ENCODE measurements at regions not wholly inside any gene's neighbourhood (a gene's known extent, or its start where the extent isn't known, plus 50 kb on each side); places are given as distances from the start of the nearest gene placed in this dataset.

- H3K27ac Mint-ChIP-seq = no peak overlapping the region
- no peaks in the 10 kb centered on the region for H3K27me3 Mint-ChIP-seq
- H3K4me1 Mint-ChIP-seq = no peaks in the 10 kb centered on the region
Observed at GRCh38 chr9:119707228-119707845, 338.1 kb upstream of the BRINP1 start.

GRCh38 chr9:119701651-119702050 is 332.4 kb upstream of the BRINP1 start:
- Mint-ChIP-seq H3K36me3 (no peaks in the 10 kb centered on the region), H3K4me1 (no peaks in the 10 kb centered on the region), H3K27me3 (no peaks in the 10 kb centered on the region), H3K4me3 (no peak overlapping the region), H3K27ac (no peak overlapping the region), H3K9me3 (peaks cover 0 to 11% (median 2%) of the 10 kb centered on the region in 7 donors)
- no peak overlapping the region for H3K27ac ChIP-seq (ENCODE audit: insufficient read depth, low read length, poor library complexity, severe bottlenecking)
- no peaks in the 10 kb centered on the region for H3K36me3 ChIP-seq (ENCODE audit: control insufficient read depth, insufficient read depth, low read length)
- DNase-seq (no peak), ATAC-seq (ENCODE audit: low read depth in 2 of 2) (no peak)
- no peak overlapping the region for H3K4me3 ChIP-seq (ENCODE audit: low read depth, low read length)
- no peaks in the 10 kb centered on the region for H3K4me1 ChIP-seq (ENCODE audit: control insufficient read depth, insufficient read depth, low read length, poor library complexity, severe bottlenecking)
- H3K9me3 ChIP-seq (ENCODE audit: control insufficient read depth in 2 of 2, low read length in 2 of 2) = no peaks in the 10 kb centered on the region
- no peaks in the 10 kb centered on the region for H3K27me3 ChIP-seq (ENCODE audit: control insufficient read depth, insufficient read depth, low read length)

More at GRCh38 chr9:119707228-119707845, 338.1 kb upstream of the BRINP1 start:
- H3K36me3 Mint-ChIP-seq = no peaks in the 10 kb centered on the region
- Histone ChIP-seq H3K27ac (ENCODE audit: insufficient read depth, low read length, poor library complexity, severe bottlenecking) (no peak overlapping the region), H3K9me3 (ENCODE audit: control insufficient read depth in 2 of 2, low read length in 2 of 2) (no peaks in the 10 kb centered on the region), H3K4me1 (ENCODE audit: control insufficient read depth, insufficient read depth, low read length, poor library complexity, severe bottlenecking) (no peaks in the 10 kb centered on the region), H3K4me3 (ENCODE audit: low read depth, low read length) (no peak overlapping the region), H3K27me3 (ENCODE audit: control insufficient read depth, insufficient read depth, low read length) (no peaks in the 10 kb centered on the region), H3K36me3 (ENCODE audit: control insufficient read depth, insufficient read depth, low read length) (no peaks in the 10 kb centered on the region)
- peaks cover 0 to 11% (median 3%) of the 10 kb centered on the region in 7 donors for H3K9me3 Mint-ChIP-seq
- no peak overlapping the region for H3K4me3 Mint-ChIP-seq
- no peak for ATAC-seq (ENCODE audit: low read depth in 2 of 2)
- DNase-seq = no peak

- Histone ChIP-seq H3K27ac (ENCODE audit: insufficient read depth, low read length, poor library complexity, severe bottlenecking) (no peak overlapping the region), H3K9me3 (ENCODE audit: control insufficient read depth in 2 of 2, low read length in 2 of 2) (no peaks in the 10 kb centered on the region), H3K4me3 (ENCODE audit: low read depth, low read length) (no peak overlapping the region), H3K27me3 (ENCODE audit: control insufficient read depth, insufficient read depth, low read length) (no peaks in the 10 kb centered on the region), H3K4me1 (ENCODE audit: control insufficient read depth, insufficient read depth, low read length, poor library complexity, severe bottlenecking) (no peaks in the 10 kb centered on the region), H3K36me3 (ENCODE audit: control insufficient read depth, insufficient read depth, low read length) (no peaks in the 10 kb centered on the region)
- Mint-ChIP-seq H3K4me3 (no peak overlapping the region), H3K9me3 (peaks cover 0 to 11% (median 4%) of the 10 kb centered on the region in 7 donors), H3K36me3 (no peaks in the 10 kb centered on the region), H3K27me3 (no peaks in the 10 kb centered on the region), H3K4me1 (no peaks in the 10 kb centered on the region), H3K27ac (no peak overlapping the region)
- ATAC-seq (ENCODE audit: low read depth in 2 of 2) (no peak), DNase-seq (no peak)
Observed at GRCh38 chr9:119698535-119698934, 329.3 kb upstream of the BRINP1 start.

GRCh38 chr9:119697996-119698395 is 328.8 kb upstream of the BRINP1 start:
- Mint-ChIP-seq H3K4me1 (no peaks in the 10 kb centered on the region), H3K27ac (no peak overlapping the region), H3K36me3 (no peaks in the 10 kb centered on the region), H3K4me3 (no peak overlapping the region), H3K9me3 (peaks cover 0 to 11% (median 4%) of the 10 kb centered on the region in 7 donors), H3K27me3 (no peaks in the 10 kb centered on the region)
- Histone ChIP-seq H3K4me1 (ENCODE audit: control insufficient read depth, insufficient read depth, low read length, poor library complexity, severe bottlenecking) (no peaks in the 10 kb centered on the region), H3K4me3 (ENCODE audit: low read depth, low read length) (no peak overlapping the region), H3K9me3 (ENCODE audit: control insufficient read depth in 2 of 2, low read length in 2 of 2) (no peaks in the 10 kb centered on the region), H3K36me3 (ENCODE audit: control insufficient read depth, insufficient read depth, low read length) (no peaks in the 10 kb centered on the region), H3K27me3 (ENCODE audit: control insufficient read depth, insufficient read depth, low read length) (no peaks in the 10 kb centered on the region), H3K27ac (ENCODE audit: insufficient read depth, low read length, poor library complexity, severe bottlenecking) (no peak overlapping the region)
- DNase-seq = no peak
- no peak for ATAC-seq (ENCODE audit: low read depth in 2 of 2)

- Histone ChIP-seq H3K9me3 (ENCODE audit: control insufficient read depth in 2 of 2, low read length in 2 of 2) (no peaks in the 10 kb centered on the region), H3K36me3 (ENCODE audit: control insufficient read depth, insufficient read depth, low read length) (no peaks in the 10 kb centered on the region), H3K4me3 (ENCODE audit: low read depth, low read length) (no peak overlapping the region), H3K4me1 (ENCODE audit: control insufficient read depth, insufficient read depth, low read length, poor library complexity, severe bottlenecking) (no peaks in the 10 kb centered on the region), H3K27me3 (ENCODE audit: control insufficient read depth, insufficient read depth, low read length) (no peaks in the 10 kb centered on the region), H3K27ac (ENCODE audit: insufficient read depth, low read length, poor library complexity, severe bottlenecking) (no peak overlapping the region)
- Mint-ChIP-seq H3K27ac (no peak overlapping the region), H3K36me3 (no peaks in the 10 kb centered on the region), H3K27me3 (no peaks in the 10 kb centered on the region), H3K9me3 (peaks cover 0 to 3% (median 0%) of the 10 kb centered on the region in 7 donors), H3K4me3 (no peak overlapping the region), H3K4me1 (no peaks in the 10 kb centered on the region)
- DNase-seq (no peak), ATAC-seq (ENCODE audit: low read depth in 2 of 2) (no peak)
Observed at GRCh38 chr9:119689879-119690278, 320.6 kb upstream of the BRINP1 start.

GRCh38 chr9:119688547-119688946 is 319.3 kb upstream of the BRINP1 start:
- Histone ChIP-seq H3K4me3 (ENCODE audit: low read depth, low read length) (no peak overlapping the region), H3K4me1 (ENCODE audit: control insufficient read depth, insufficient read depth, low read length, poor library complexity, severe bottlenecking) (no peaks in the 10 kb centered on the region), H3K36me3 (ENCODE audit: control insufficient read depth, insufficient read depth, low read length) (no peaks in the 10 kb centered on the region), H3K9me3 (ENCODE audit: control insufficient read depth in 2 of 2, low read length in 2 of 2) (no peaks in the 10 kb centered on the region), H3K27ac (ENCODE audit: insufficient read depth, low read length, poor library complexity, severe bottlenecking) (no peak overlapping the region), H3K27me3 (ENCODE audit: control insufficient read depth, insufficient read depth, low read length) (no peaks in the 10 kb centered on the region)
- no peak for DNase-seq
- H3K4me3 Mint-ChIP-seq = no peak overlapping the region
- ATAC-seq (ENCODE audit: low read depth in 2 of 2) = no peak
- H3K9me3 Mint-ChIP-seq = peaks cover 0 to 3% (median 0%) of the 10 kb centered on the region in 7 donors
- H3K27ac Mint-ChIP-seq = no peak overlapping the region
- H3K36me3 Mint-ChIP-seq = no peaks in the 10 kb centered on the region
- no peaks in the 10 kb centered on the region for H3K4me1 Mint-ChIP-seq
- no peaks in the 10 kb centered on the region for H3K27me3 Mint-ChIP-seq

- Mint-ChIP-seq H3K4me1 (no peaks in the 10 kb centered on the region), H3K4me3 (no peak overlapping the region), H3K36me3 (no peaks in the 10 kb centered on the region), H3K9me3 (peaks cover 0 to 5% (median 0%) of the 10 kb centered on the region in 7 donors), H3K27ac (no peak overlapping the region), H3K27me3 (no peaks in the 10 kb centered on the region)
- ATAC-seq (ENCODE audit: low read depth in 2 of 2) = no peak
- Histone ChIP-seq H3K4me3 (ENCODE audit: low read depth, low read length) (no peak overlapping the region), H3K27me3 (ENCODE audit: control insufficient read depth, insufficient read depth, low read length) (no peaks in the 10 kb centered on the region), H3K27ac (ENCODE audit: insufficient read depth, low read length, poor library complexity, severe bottlenecking) (no peak overlapping the region), H3K4me1 (ENCODE audit: control insufficient read depth, insufficient read depth, low read length, poor library complexity, severe bottlenecking) (no peaks in the 10 kb centered on the region), H3K36me3 (ENCODE audit: control insufficient read depth, insufficient read depth, low read length) (no peaks in the 10 kb centered on the region), H3K9me3 (ENCODE audit: control insufficient read depth in 2 of 2, low read length in 2 of 2) (no peaks in the 10 kb centered on the region)
- no peak for DNase-seq
Observed at GRCh38 chr9:119677811-119678505, 308.7 kb upstream of the BRINP1 start.

GRCh38 chr9:119675951-119676350 is 306.7 kb upstream of the BRINP1 start:
- H3K27me3 ChIP-seq (ENCODE audit: control insufficient read depth, insufficient read depth, low read length) = no peaks in the 10 kb centered on the region
- no peak overlapping the region for H3K27ac ChIP-seq (ENCODE audit: insufficient read depth, low read length, poor library complexity, severe bottlenecking)
- DNase-seq (no peak), ATAC-seq (ENCODE audit: low read depth in 2 of 2) (no peak)
- H3K9me3 ChIP-seq (ENCODE audit: control insufficient read depth in 2 of 2, low read length in 2 of 2) = no peaks in the 10 kb centered on the region
- Mint-ChIP-seq H3K36me3 (no peaks in the 10 kb centered on the region), H3K9me3 (peaks cover 0 to 5% (median 0%) of the 10 kb centered on the region in 7 donors), H3K4me3 (no peak overlapping the region), H3K27me3 (no peaks in the 10 kb centered on the region), H3K4me1 (no peaks in the 10 kb centered on the region), H3K27ac (no peak overlapping the region)
- no peak overlapping the region for H3K4me3 ChIP-seq (ENCODE audit: low read depth, low read length)
- H3K4me1 ChIP-seq (ENCODE audit: control insufficient read depth, insufficient read depth, low read length, poor library complexity, severe bottlenecking) = no peaks in the 10 kb centered on the region
- H3K36me3 ChIP-seq (ENCODE audit: control insufficient read depth, insufficient read depth, low read length) = no peaks in the 10 kb centered on the region
